Lower lobe of right lung (tissue), 2 donors: ENCODE measurements at regions not wholly inside any gene's neighbourhood (a gene's known extent, or its start where the extent isn't known, plus 50 kb on each side); places are given as distances from the start of the nearest gene placed in this dataset.
"Not testable (repeated sequence)": the region's sequence is repeated elsewhere in the genome, so short reads cannot be mapped to it uniquely, and the experiment has no call there.

ENCODE experiments used
- ATAC-seq, 2 donors: fragments of 200-7000 bp; cut with Tn5 transposase; one replicate each; pipeline ENCODE4 v1.9.1; 2020 to 2022; ENCODE audit warnings: mild to moderate bottlenecking in 2 of 2, moderate library complexity in 2 of 2
- DNase-seq: peaks from one replicate; pipeline ENCODE4 v3.0.0-alpha.2; 2020
- H3K27ac ChIP-seq: fragments of 200-600 bp; one replicate; pipeline ENCODE4 v1.8.0; 2022
- H3K27me3 ChIP-seq: fragments of 200-600 bp; one replicate; pipeline ENCODE4 v1.8.0; 2022; ENCODE audit warnings: low read depth
- H3K36me3 ChIP-seq: fragments of 200-600 bp; one replicate; pipeline ENCODE4 v1.8.0; 2022; ENCODE audit warnings: mild to moderate bottlenecking
- H3K4me1 ChIP-seq: fragments of 200-600 bp; one replicate; pipeline ENCODE4 v1.8.0; 2022
- H3K4me3 ChIP-seq: fragments of 200-600 bp; one replicate; pipeline ENCODE4 v1.8.0; 2022; ENCODE audit warnings: mild to moderate bottlenecking
- H3K9me3 ChIP-seq: fragments of 200-600 bp; one replicate; pipeline ENCODE4 v1.8.0; 2022
- intact Hi-C: fragments of 100-400 bp; cut with DNase I; formaldehyde crosslinking; loops from one replicate; pipeline ENCODE4 v1.11.0; 2022
- TF ChIP-seq, protein P1 (sequence below): fragments of 200-600 bp; IDR thresholded peaks from one replicate; pipeline ENCODE4 v1.8.0; 2022; ENCODE audit warnings: antibody characterized with exemption, mild to moderate bottlenecking
- donor health status: DM: no; HTN: yes; CAD: no; lungs with severe emphysema.

DNA sequence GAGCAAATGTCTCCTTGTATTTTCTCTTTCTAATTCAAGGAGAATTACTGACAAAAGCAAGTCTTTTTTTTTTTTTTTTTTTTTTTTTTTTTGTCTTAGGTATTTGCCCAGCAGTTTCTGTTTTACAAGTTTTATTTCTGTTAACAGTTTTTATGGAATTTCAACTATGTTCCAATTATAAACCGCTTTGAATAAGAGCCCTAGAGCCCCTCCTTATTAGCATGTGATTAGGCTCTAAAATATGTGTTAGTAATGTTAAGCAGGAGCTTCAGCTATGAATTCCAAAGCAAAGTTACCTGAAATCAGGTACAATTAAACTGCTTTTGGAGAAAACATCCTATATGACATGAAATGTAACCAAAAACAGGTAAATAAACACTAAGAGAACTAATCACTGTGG lies 997.0 kb upstream of the POT1 start:
- H3K36me3 ChIP-seq = no peaks in the 10 kb centered on the region

GRCh38 chr7:125924037-125924436 lies 994.4 kb upstream of the POT1 start:
- ATAC-seq = no peak

More for the DNA sequence above, 997.0 kb upstream of the POT1 start:
- no peak overlapping the region for H3K27ac ChIP-seq
- H3K4me1 ChIP-seq = no peaks in the 10 kb centered on the region
- H3K27me3 ChIP-seq = no peaks in the 10 kb centered on the region
- DNase-seq (no peak), ATAC-seq (peak in 1 of 2 donors; percentile 50)
- H3K4me3 ChIP-seq = no peak overlapping the region
- no peaks in the 10 kb centered on the region for H3K9me3 ChIP-seq
- TF ChIP-seq, protein P1, sequence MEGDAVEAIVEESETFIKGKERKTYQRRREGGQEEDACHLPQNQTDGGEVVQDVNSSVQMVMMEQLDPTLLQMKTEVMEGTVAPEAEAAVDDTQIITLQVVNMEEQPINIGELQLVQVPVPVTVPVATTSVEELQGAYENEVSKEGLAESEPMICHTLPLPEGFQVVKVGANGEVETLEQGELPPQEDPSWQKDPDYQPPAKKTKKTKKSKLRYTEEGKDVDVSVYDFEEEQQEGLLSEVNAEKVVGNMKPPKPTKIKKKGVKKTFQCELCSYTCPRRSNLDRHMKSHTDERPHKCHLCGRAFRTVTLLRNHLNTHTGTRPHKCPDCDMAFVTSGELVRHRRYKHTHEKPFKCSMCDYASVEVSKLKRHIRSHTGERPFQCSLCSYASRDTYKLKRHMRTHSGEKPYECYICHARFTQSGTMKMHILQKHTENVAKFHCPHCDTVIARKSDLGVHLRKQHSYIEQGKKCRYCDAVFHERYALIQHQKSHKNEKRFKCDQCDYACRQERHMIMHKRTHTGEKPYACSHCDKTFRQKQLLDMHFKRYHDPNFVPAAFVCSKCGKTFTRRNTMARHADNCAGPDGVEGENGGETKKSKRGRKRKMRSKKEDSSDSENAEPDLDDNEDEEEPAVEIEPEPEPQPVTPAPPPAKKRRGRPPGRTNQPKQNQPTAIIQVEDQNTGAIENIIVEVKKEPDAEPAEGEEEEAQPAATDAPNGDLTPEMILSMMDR = no peak
- intact Hi-C loops = no loop called here

GRCh38 chr7:125915381-125915948 lies 985.8 kb upstream of the POT1 start:
- H3K4me3 ChIP-seq, intact Hi-C loops, H3K27ac ChIP-seq, DNase-seq, ATAC-seq, H3K36me3 ChIP-seq, H3K27me3 ChIP-seq, H3K9me3 ChIP-seq, H3K4me1 ChIP-seq: not testable (repeated sequence)

More at GRCh38 chr7:125924037-125924436, 994.4 kb upstream of the POT1 start:
- no peak for DNase-seq
- TF ChIP-seq, protein P1 = no peak
- no peaks in the 10 kb centered on the region for H3K4me1 ChIP-seq
- no peak overlapping the region for H3K27ac ChIP-seq
- no peaks in the 10 kb centered on the region for H3K27me3 ChIP-seq
- H3K4me3 ChIP-seq = no peak overlapping the region
- intact Hi-C loops = no loop called here
- H3K9me3 ChIP-seq = no peaks in the 10 kb centered on the region
- no peaks in the 10 kb centered on the region for H3K36me3 ChIP-seq

DNA sequence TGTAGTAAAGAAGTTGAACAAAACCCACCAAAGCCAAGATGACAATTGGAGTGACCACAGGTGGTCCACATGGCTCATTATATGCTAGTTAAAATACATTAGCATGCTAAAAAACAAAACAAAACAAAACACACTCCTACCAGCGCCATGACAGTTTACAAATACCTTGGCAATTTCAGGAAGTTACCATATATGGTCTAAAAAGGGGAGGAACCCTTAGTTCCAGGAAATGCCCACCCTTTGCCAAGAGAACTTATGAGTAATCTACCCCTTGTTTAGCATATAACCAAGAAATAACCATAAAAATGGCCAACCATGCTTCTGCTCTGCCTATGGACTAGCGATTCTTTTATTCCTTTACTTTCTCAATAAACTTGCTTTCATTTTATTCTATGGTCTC lies 979.1 kb upstream of the POT1 start:
- Histone ChIP-seq H3K4me3 (no peak overlapping the region), H3K27me3 (no peaks in the 10 kb centered on the region), H3K27ac (no peak overlapping the region), H3K9me3 (no peaks in the 10 kb centered on the region), H3K4me1 (no peaks in the 10 kb centered on the region), H3K36me3 (no peaks in the 10 kb centered on the region)
- TF ChIP-seq, protein P1 = no peak
- intact Hi-C loops = no loop called here
- no peak for DNase-seq
- no peak for ATAC-seq

- no peak overlapping the region for H3K4me3 ChIP-seq
- TF ChIP-seq, protein P1 = no peak
- H3K36me3 ChIP-seq = no peaks in the 10 kb centered on the region
- no peak for DNase-seq
- no peaks in the 10 kb centered on the region for H3K4me1 ChIP-seq
- no peak overlapping the region for H3K27ac ChIP-seq
- no peaks in the 10 kb centered on the region for H3K27me3 ChIP-seq
- ATAC-seq = no peak
- no peaks in the 10 kb centered on the region for H3K9me3 ChIP-seq
- intact Hi-C loops = no loop called here
Measured at GRCh38 chr7:125899577-125899976, 970.0 kb upstream of the POT1 start.

- TF ChIP-seq, protein P1 = no peak
- Histone ChIP-seq H3K27ac (no peak overlapping the region), H3K36me3 (no peaks in the 10 kb centered on the region), H3K27me3 (no peaks in the 10 kb centered on the region), H3K9me3 (no peaks in the 10 kb centered on the region), H3K4me3 (no peak overlapping the region), H3K4me1 (no peaks in the 10 kb centered on the region)
- DNase-seq (no peak), ATAC-seq (no peak)
- intact Hi-C loops = no loop called here
Measured at GRCh38 chr7:125892434-125892833, 962.8 kb upstream of the POT1 start.
